ENCODE measurements at regions not wholly inside any gene's neighbourhood (a gene's known extent, or its start where the extent isn't known, plus 50 kb on each side); places are given as distances from the start of the nearest gene placed in this dataset.
"Not testable (repeated sequence)": the region's sequence is repeated elsewhere in the genome, so short reads cannot be mapped to it uniquely, and the experiment has no call there.

DNA sequence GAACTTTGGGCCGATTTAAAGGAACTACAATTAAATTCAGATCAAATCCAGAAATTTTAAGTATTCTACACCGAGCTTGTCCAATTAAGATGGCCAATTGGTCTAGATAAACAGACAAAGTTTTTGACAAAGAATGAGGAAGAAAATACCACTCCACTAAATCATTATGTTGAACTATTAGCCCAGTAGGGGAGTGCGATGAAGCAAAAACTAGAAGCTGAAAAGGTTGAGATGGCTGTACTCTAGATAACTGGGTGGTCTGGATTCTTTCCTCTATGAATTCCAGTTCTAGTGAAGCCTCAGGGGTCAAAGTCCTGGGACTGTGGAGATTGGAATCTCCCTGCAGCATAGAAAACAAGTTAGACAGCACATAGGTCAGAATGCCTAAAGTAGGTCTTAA, 418.9 kb upstream of the IMPG1 start:
- not testable (repeated sequence) for FAIRE-seq

DNA sequence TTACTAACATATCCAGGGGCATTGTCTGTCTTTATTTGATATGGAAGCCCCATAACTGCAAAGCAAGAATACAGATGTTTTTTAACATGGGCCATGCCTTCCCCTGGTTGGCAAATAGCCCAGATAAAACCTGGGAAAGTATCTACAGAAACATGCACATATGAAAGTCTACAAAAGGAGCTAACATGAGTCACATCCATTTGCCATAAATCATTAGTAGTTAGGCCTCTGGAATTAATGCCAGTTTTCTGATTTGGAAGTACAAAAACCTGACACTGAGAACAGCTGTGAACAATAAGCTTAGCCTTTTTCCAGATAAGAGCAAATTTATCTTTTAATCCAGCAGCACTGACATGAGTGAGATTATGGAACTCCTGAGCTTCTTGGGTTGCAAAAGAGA, 418.0 kb upstream of the IMPG1 start:
- FAIRE-seq, result no peak

DNA sequence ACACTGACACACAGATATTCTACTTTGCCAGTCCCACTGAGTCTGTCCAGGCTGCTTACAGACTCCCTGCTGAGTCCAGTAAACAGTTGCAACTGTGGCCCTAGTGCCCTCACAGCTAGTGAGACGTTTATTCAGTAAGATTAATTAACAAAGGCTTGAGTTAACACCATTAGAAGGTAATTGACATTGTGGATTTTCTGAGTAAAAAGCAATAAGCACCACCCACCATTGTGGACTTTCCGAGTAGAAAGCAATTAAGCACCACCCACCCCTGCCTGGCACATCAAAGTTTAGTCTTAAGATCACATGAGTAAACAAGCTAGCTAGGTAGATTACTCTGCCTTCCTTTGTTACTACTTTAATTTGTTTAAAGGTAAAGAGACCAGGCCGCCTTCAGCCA, 408.6 kb upstream of the IMPG1 start:
- no peak for FAIRE-seq

DNA sequence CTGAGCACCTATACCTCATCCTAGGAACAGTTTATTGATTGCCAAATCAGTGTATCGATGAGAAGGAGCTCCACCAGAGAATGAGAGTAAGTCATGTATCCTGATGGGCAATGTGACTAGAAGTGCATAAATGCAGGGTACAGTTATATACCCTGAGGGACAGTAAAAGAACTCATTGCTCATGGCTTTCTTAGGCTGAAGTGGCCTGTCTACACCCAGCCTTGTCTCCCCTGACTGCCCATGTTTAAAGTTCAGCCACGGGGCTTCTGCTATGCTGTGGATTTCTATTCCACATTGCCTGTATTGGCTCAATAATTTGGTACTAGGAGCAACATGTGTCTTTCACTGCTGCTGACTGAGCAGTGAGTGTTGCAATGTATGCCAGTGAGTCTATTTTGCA, 400.4 kb upstream of the IMPG1 start:
- FAIRE-seq, result no peak

DNA sequence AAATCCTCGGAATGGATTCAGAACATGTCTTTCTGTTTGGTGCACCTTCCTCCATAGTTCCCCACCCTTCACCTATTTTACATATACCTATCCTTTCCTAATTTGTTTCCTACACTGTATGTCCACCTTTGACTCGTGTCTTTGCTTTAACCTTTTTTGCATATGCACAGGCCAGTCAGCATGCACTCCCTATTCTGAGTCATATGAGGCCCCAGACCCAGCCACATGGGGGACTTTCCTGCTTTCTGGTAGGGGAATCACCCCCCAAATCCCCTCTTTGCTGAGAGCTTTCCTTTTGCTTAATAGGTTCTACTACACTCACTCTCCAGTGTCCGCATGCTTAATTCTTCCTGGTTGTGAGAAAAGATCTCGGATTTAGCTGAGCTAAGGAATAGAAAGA, 393.8 kb upstream of the IMPG1 start:
- no peak for FAIRE-seq

DNA sequence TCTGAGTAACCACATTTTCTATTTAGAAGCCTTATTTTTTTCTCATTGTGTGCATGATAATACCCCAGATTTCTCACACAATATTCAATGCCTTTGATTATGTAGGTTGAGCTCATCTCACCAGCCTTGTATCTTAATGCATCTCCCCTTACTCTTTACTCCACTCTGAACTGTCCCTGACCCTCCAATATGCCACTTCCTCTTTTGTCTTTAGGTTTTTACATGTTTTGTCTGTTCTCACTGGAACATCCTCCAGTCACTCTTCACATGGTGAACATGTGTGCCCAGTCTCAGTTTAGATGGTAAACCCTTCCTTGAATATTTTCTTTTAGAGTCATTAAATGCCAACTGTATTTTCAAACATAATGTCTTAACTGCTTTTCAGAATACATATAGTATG, 392.9 kb upstream of the IMPG1 start:
- FAIRE-seq, result no peak

DNA sequence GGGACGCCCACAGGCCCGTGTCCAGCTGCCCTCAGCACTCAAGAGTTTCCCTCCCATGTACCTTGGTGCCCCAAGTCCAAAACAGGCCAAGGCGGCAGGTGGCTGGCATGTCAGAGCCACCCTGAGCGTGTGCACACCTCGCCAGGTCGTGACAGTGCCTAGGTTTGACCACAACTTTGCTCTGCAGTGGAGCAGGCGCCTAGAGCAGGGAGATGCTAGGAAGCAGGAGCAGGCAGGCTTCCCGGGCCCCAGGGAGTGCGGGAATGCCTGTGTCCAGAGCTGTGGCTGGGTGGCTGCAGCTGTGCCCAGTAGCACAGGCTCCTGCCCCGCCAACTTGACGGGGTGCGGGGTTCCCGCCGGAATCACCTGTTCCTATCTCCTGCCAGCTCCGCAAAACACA, 380.8 kb upstream of the IMPG1 start:
- no peak for FAIRE-seq

DNA sequence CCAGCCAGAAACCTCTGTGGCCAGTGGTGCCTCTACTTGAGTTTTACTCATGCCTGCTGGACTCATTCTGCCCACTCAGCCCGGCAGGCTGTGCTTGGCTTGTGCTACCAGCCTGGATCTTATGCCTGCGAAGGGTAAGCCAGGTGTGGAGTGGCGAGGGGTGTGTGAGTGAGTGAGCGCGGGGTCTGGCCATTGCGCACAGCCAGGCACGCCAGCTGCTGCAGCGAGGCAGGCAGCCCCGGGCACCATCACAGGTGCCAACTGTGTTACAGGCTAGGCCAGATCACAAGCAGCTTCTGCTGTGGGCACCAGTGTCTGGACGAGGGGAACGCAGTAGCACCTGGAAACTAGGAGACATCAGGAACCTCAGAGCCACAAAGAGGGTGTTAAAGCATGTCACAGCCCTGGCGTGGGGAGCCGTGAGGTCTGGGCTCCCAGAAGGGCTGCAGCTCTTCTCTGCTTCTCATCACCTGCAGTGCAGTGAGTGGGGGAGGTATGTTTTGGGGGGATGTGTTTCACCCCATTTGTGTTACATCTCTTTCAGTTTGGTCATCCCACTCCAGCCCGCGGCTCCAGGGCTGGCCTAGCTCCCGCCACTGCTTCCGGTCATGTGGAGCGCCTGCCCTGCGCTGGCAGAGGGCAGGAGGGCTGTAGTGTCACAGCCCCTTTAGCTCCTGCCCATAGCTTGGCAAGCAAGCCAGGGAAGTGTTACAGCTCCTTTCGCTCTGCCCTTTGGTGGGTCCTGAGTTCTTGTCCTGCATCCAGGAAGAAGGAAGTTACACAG, 379.7 kb upstream of the IMPG1 start:
- FAIRE-seq, result no peak

DNA sequence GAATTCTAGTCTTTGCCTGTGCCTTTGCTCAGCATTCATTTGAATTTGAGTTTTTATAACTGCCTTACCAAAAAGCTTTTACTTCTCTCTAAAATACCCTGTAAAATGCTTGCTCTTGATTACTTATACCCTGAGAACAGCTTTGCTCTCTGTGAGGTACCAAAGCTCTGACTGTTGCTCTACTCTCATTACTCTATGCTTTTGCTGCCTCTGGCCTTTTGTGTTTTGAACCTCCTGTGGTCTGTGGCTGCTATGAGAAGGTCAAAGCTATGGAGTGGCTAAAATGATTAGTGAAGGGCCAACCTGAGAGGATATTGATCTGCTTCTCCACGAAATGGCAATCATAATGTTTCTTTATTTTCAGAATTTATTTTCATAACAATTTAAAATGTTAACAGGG, 375.6 kb upstream of the IMPG1 start:
- no peak for FAIRE-seq

DNA sequence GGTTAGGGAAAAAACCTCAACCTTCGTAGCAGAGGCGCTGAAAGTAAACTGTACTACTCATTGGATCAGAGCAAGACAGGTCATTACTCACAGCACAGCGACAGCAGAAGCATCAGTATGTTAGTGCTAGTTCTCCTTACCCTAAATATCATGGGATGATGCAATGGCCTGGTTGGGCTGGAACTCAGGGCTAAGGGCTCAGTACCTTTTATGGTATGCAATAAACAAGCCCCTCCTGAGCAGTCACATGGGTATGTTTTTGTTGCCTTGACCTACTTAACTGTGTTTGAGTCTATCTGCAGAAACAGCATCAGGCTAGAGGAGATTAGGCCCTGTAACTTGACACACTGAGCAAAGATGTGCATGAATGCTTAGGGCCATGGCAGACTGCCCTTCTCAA, 369.4 kb upstream of the IMPG1 start:
- FAIRE-seq, result no peak

DNA sequence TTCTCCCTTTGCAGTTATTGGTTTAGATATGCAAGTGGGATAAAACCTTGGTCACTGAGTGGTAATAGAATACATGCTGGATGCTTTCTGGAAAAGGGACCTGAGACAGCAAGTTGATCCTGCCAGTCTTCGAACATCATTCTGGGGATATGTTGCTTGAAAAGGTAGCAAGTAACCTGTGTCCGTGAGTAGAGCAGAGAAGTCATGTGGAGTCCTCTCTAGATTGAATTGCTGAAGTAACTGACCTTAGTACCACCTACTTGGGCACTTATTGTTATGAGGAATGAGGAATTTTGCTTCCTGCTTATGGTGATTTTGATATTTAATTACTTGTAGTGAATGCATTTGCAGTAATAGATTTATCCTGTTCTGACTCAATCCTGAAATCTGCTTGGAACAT, 367.3 kb upstream of the IMPG1 start:
- FAIRE-seq, result no peak

DNA sequence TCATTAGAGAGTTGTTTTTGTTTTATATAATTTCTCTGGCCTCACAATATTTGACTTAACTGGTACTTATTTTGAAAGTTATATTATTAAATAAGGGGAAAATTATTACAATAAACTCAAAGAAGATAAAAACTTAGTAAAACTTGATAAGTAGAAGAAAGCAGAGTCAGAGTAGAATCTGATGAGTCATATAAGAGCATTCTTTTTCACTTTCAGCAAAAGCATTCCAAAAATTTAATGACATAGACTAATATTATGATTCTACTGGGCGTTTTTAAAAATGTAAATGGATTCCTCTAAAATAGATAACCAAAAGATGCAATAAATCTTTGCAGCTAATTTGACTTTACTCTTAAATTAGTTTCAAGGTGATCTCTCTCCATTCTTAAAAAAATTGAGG, 366.3 kb upstream of the IMPG1 start:
- FAIRE-seq, result no peak

DNA sequence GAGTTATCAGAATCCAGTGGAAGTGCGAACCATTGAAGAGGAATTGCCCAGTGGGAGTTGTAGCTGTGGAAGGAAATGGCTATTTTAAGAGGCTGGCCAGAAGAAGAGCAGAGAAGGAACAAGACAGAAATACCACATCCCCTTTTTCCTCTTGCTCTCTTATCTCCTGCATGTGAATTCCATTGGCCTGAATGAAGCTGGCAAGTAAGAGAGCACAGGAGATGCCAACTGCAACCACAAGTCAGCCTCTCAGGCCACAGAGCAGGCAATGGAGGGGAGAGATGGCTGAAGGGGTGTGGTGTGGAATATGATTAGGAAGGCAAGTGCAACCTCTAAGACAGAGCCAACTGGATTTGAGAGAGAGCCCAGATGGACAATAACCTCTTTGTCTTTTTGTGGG, 362.7 kb upstream of the IMPG1 start:
- no peak for FAIRE-seq

DNA sequence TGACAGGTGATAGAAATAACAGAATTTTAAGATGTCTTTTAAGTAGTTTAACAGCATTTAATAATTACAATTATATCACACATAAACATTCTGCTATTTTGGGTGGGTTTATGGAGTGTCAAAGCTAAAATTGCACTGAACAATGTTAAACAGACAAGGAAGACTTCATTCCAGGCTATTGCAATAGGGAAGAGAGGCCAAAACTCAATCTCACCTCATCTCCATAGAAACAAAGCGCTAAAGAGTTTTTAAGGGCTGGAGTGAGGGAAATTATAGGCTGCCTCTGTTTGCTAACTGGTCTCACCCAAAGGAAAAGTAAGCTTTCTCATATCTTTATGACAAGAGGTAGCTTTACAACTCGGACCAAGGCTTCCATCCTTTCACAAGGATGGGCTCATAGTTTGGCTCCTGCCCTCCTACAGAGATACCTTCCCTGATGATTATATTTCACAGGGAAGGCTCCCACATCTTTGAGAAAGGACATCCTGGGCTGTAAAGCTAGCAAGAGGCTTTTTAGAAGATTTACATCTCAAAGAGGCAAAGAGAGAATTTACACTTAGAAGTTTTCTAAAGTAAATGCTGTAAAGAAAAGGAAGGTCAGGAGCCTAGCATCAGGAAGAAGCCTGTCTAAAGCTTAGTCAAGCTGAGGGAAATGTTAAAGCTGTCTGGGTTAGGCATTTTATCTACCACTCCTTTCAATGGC, 350.2 kb upstream of the IMPG1 start:
- no peak for FAIRE-seq

DNA sequence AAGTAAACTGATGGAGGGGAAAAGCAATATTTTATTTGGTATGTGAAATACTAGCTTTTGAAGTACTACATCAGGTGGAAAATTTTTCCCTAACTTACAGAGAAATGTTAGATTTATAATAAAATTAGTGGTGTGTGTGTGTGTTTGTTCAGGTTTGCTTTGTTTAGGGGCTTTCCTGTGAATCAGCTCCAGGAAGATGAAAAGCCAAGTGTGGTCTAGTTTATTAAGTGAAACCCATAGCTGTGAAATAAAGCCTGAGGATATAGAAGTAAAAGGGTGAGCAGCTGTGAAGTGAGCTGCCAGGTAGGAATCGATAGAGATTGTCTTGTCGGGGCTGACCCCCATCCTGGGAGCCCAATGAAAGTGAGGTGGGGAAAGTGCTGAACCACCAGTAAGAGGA, 347.6 kb upstream of the IMPG1 start:
- no peak for FAIRE-seq

DNA sequence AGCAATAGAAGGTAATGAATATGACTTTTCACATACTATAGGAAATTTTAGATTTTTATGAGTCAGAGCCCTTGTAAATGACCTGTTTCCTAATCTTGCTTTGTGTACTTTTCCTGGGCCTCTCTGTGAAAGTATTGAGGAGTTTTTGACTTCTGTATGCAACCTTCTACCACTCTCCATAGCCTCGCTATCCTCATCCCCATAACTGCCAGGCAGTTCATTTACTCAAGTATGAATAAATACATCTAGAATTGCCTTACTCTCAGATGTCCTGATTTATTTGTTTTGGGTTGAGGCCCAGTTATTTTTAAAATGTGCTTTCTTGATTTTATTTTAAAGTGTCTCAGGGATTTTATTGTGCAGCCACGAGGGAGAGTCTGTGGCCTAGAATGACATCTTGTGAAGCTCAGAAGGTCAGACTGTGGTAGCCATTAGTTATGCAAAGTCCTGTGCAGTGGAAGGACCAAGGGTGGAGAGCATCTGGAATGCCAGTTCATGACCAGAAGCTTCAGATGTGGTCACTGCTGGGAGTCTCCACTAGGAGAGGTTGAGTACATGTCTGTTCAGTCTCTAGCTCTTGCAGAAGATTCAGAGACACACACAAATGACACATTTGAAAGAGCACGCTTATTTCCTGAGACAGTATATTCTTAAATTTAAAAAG, 346.2 kb upstream of the IMPG1 start:
- FAIRE-seq, result no peak

DNA sequence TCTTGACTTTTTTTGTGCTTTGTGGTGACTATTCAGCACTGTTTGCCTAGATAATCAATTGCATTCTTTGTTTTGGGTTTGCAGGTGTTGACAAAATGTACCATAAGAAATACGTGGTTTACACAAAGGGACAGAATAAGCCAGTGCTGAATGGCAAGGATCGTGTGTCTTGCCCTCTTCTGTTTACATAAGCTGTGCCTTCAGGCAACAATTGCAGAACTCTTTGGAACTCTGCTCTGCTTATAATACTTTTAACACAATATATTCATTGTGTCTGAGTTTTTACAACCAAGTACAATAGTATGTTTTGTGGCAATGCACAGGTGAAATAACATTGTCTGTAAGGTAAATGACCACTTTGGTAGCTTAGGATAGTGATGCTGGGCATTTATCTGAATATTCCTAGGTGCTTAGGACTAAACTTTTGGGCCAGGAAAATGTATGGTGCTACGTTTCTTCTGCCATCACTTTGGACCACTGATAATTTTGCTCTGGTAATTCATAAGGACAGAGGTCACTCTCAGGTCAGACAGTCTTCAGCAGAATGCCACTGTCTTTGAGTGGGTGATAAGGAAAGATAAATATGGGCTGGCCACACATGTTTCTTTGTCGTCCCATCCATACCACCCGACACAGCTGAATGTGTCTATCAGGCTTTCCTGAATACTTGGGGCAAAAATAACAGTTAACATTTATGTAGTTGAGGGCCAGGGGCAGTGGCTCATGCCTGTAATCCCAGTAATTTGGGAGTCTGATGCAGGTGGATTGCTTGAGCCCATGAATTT, 344.6 kb upstream of the IMPG1 start:
- FAIRE-seq, result no peak

DNA sequence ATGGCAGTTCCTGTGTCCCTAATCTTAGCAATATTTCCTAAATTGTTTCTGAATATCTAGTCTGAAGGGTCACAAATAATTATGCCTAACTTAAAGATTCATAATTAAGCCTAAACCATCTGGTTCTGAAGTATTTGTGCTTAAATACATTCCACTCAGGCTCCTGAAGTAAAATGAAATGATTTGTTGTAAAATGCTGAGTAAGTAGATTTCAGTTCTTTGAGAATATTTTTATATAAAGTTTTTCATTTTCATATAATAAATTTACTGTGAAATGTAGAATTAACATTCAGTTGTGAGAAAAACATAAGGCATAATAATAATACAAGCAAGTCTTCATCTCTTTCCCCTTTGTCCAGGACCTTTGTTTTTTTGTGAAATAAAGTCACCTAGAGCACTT, 330.6 kb upstream of the IMPG1 start:
- no peak for FAIRE-seq

DNA sequence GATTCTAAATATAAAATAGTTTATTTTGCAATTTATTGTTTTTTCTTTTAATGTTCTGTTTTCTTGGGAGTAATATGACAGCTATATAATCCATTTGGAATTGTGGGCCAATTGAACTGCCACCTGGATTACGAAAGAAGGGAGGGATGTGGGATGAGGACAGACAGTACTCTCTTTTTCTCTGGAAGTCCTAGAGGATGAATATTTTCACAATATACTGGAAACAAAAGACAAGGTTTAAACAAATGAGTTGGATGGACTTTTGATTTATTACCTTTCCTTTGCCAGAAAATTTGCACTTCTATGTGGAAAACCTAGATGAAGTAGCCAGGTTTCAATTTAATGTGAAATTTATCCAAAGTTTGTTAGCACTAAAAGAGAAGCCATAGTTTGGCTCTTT, 325.5 kb upstream of the IMPG1 start:
- FAIRE-seq, result no peak

DNA sequence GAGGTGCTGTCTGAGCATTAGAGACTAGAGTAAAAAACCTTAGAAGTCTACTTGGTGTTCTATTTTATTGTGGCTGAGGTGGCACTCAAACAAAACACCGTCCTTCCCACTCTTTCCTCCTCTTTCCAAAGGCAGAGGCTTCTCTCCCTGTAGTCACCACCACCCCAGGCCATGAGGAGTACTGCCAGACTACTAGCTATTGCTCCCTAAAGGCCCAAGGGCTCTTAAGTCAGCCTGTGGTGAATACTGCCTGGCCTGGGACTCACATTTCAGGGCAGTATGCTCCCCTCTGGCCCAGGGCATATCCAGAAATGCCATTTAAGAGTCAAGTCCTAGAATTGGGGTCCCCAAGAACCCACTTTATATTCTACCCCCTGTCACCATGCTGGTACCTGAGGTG, 309.7 kb upstream of the IMPG1 start:
- FAIRE-seq, result no peak

DNA sequence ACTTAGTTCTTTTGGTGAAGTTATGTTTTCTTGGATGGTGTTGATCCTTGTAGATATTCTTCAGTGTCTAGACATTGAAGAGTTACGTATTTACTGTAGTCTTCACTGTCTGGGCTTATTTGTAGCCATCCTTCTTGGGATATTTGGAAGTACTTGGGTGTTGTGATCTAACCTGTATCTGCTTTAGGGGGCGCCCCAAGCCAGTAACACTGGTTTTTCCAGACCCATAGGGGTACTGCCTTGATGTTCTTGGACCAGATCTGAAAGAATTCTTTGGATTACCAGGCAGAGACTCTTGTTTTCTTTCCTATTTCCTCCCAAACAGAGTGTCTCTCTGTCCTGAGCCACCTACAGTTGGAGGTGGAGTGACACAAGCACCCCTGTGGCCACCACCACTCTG, 309.1 kb upstream of the IMPG1 start:
- no peak for FAIRE-seq

DNA sequence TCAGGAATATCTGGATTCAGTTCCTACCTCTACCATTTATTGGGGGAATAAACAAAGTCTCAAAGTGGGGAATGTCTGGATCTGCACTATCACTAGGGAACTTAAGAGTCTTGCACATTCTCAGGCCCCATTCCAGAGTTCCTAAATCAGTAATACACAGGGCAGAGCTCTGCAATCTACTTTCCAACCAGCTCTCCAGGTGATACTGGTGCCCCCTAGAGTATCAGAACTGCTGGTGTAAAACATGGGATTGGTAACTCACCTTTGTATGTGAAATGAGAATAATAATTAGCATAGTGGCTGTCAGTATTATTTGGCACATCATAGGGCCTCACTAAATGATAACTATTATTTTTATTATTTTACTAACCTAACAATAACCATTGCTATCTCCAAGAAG, 278.8 kb upstream of the IMPG1 start:
- FAIRE-seq, result no peak

DNA sequence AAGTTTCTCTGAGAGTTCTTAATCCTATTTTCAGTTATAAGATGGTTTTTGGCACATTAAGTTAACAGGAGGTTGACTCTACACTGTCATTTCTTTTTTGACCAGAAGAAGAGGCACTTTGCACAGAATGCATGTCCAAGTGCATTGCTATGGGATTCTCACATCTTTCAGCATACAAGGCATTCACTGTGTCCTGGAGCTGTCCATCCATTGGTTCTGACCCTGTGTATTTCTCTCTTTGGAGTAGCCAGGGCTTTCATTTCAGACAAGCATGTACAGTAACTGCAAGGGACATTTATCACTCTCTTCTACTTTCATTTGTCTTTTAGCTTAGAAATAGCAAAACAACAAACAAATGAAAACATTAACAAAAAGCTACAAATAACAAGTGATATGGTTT, 275.1 kb upstream of the IMPG1 start:
- FAIRE-seq, result no peak
